Right lobe of liver (tissue), 4 donors: ENCODE measurements at regions not wholly inside any gene's neighbourhood (a gene's known extent, or its start where the extent isn't known, plus 50 kb on each side); places are given as distances from the start of the nearest gene placed in this dataset.

Source experiments
- POLR2A ChIP-seq: fragments of 450-650 bp; IDR thresholded peaks from one replicate; pipeline ENCODE4 v1.6.1; 2017; ENCODE audit warnings: antibody characterized with exemption, mild to moderate bottlenecking
- TF ChIP-seq, protein P1 (sequence below), 4 donors: fragments of 200-600 bp in 3 of 4; fragments of 450-650 bp in 1 of 4; IDR thresholded peaks; one replicate each; pipeline versions ENCODE4 v1.5.1 to v1.8.0; 2016 to 2022; ENCODE audit warnings: antibody characterized with exemption in 4 of 4, mild to moderate bottlenecking in 2 of 4
- donor health status: DM: no; HTN: no; CAD: no.
- donor health status: DM: no; HTN: no; CAD: no.
- donor health status: DM: no; HTN: yes; CAD: no.

DNA sequence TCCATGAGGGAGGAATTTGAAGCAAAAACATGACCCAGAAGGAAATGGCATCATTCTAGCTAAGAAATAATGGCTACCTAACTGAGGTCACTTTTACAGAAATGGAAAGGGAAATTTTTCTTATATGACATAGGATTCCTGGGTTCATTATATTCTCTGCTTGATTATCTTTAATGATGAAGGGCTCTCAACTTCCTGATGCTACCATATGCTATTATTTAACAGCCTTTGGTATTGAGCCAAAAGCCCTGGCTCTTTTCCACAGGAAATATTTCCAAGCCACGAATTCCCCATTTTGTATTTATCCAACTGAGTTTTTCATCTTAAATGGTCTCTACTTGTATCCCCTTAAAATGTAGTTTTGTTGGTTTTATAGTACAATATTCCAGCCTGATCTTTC is 63.2 kb upstream of the NPAS2 start:
- no peak for TF ChIP-seq POLR2A
- TF ChIP-seq, protein P1, sequence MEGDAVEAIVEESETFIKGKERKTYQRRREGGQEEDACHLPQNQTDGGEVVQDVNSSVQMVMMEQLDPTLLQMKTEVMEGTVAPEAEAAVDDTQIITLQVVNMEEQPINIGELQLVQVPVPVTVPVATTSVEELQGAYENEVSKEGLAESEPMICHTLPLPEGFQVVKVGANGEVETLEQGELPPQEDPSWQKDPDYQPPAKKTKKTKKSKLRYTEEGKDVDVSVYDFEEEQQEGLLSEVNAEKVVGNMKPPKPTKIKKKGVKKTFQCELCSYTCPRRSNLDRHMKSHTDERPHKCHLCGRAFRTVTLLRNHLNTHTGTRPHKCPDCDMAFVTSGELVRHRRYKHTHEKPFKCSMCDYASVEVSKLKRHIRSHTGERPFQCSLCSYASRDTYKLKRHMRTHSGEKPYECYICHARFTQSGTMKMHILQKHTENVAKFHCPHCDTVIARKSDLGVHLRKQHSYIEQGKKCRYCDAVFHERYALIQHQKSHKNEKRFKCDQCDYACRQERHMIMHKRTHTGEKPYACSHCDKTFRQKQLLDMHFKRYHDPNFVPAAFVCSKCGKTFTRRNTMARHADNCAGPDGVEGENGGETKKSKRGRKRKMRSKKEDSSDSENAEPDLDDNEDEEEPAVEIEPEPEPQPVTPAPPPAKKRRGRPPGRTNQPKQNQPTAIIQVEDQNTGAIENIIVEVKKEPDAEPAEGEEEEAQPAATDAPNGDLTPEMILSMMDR (IDR thresholded peaks at IDR 0.05): no peak
